Stimulated activated CD4-positive, alpha-beta T cell treated with anti-CD3 and anti-CD28 coated beads, Interleukin-12 subunit alpha, Interleukin-12 subunit beta, amount 100 ng/mL, for 24 hours (primary cell): ENCODE measurements at regions not wholly inside any gene's neighbourhood (a gene's known extent, or its start where the extent isn't known, plus 50 kb on each side); places are given as distances from the start of the nearest gene placed in this dataset.
"Not testable (repeated sequence)": the region's sequence is repeated elsewhere in the genome, so short reads cannot be mapped to it uniquely, and the experiment has no call there.

Experiments
- DNase-seq, 2 experiments: peaks; one replicate each; pipeline ENCODE4 v3.0.0-alpha.2; 2020; ENCODE audit warnings: low read depth in 2 of 2

GRCh38 chr4:126592088-126592487 lies 1040.7 kb upstream of the INTU start:
- no peak for DNase-seq

GRCh38 chr4:126593626-126594025 lies 1039.1 kb upstream of the INTU start:
- DNase-seq: no peak

- no peak for DNase-seq
Measured at GRCh38 chr4:126595643-126596042, 1037.1 kb upstream of the INTU start.

GRCh38 chr4:126599746-126600145 lies 1033.0 kb upstream of the INTU start:
- no peak for DNase-seq

GRCh38 chr4:126603210-126603609 lies 1029.5 kb upstream of the INTU start:
- DNase-seq: no peak

- DNase-seq: no peak
Measured at GRCh38 chr4:126603825-126604224, 1028.9 kb upstream of the INTU start.

- DNase-seq: no peak
Measured at GRCh38 chr4:126604268-126604867, 1028.4 kb upstream of the INTU start.

- DNase-seq: no peak
Measured at GRCh38 chr4:126610933-126611332, 1021.8 kb upstream of the INTU start.

- DNase-seq: no peak
Measured at GRCh38 chr4:126611900-126612299, 1020.9 kb upstream of the INTU start.

- no peak for DNase-seq
Measured at GRCh38 chr4:126614356-126614855, 1018.4 kb upstream of the INTU start.

GRCh38 chr4:126616795-126617194 lies 1016.0 kb upstream of the INTU start:
- DNase-seq: no peak

GRCh38 chr4:126627255-126627654 lies 1005.5 kb upstream of the INTU start:
- no peak for DNase-seq

GRCh38 chr4:126628933-126629332 lies 1003.8 kb upstream of the INTU start:
- DNase-seq: no peak

- no peak for DNase-seq
Measured at GRCh38 chr4:126630230-126630629, 1002.5 kb upstream of the INTU start.

- no peak for DNase-seq
Measured at GRCh38 chr4:126633306-126633705, 999.5 kb upstream of the INTU start.

GRCh38 chr4:126637706-126638105 lies 995.1 kb upstream of the INTU start:
- DNase-seq: no peak

GRCh38 chr4:126647320-126647719 lies 985.4 kb upstream of the INTU start:
- no peak for DNase-seq

- no peak for DNase-seq
Measured at GRCh38 chr4:126647756-126648397, 984.9 kb upstream of the INTU start.

- DNase-seq: no peak
Measured at GRCh38 chr4:126658411-126658810, 974.3 kb upstream of the INTU start.

- no peak for DNase-seq
Measured at GRCh38 chr4:126661194-126661593, 971.6 kb upstream of the INTU start.

GRCh38 chr4:126664839-126665238 lies 967.9 kb upstream of the INTU start:
- DNase-seq: no peak

GRCh38 chr4:126670038-126670437 lies 962.7 kb upstream of the INTU start:
- DNase-seq: not testable (repeated sequence)

- no peak for DNase-seq
Measured at GRCh38 chr4:126678618-126679017, 954.1 kb upstream of the INTU start.

GRCh38 chr4:126679303-126679702 lies 953.5 kb upstream of the INTU start:
- DNase-seq: no peak
